WTC11 (cell line): ENCODE measurements at regions not wholly inside any gene's neighbourhood (a gene's known extent, or its start where the extent isn't known, plus 50 kb on each side); places are given as distances from the start of the nearest gene placed in this dataset.

ENCODE experiments used
- ATAC-seq: fragments of 200-7000 bp; cut with Tn5 transposase; 2 replicates; pipeline ENCODE4 v1.10.0; 2021; ENCODE audit warnings: mild to moderate bottlenecking, moderate library complexity
- CTCF ChIA-PET: fragments of 300-600 bp; sonication (Branson Sonifier 250); formaldehyde crosslinking; loops from one replicate; lab custom pipeline; 2021; ENCODE audit warnings: antibody characterized with exemption; lab: Charles Lee
- POLR2A ChIA-PET: fragments of 350-600 bp; sonication (Branson Sonifier 250); formaldehyde crosslinking; loops from one replicate; lab custom pipeline; 2021; ENCODE audit warnings: antibody characterized with exemption; lab: Charles Lee
- DNase-seq: peaks from one replicate; pipeline ENCODE4 v3.0.0; 2021; ENCODE audit warnings: low spot score
- H3K27ac Mint-ChIP-seq: 2 replicates; pipeline ENCODE4 v1.8.0; 2021; ENCODE audit warnings: mixed read lengths
- H3K27me3 Mint-ChIP-seq: 2 replicates; pipeline ENCODE4 v1.8.0; 2021; ENCODE audit warnings: low read depth, mild to moderate bottlenecking, moderate library complexity, mixed read lengths
- H3K36me3 Mint-ChIP-seq: 2 replicates; pipeline ENCODE4 v1.8.0; 2021; ENCODE audit warnings: mixed read lengths
- H3K4me1 Mint-ChIP-seq: 2 replicates; pipeline ENCODE4 v1.8.0; 2022; ENCODE audit warnings: mixed read lengths
- H3K4me3 Mint-ChIP-seq: 2 replicates; pipeline ENCODE4 v1.8.0; 2021; ENCODE audit warnings: mild to moderate bottlenecking, moderate library complexity, mixed read lengths
- H3K9me3 Mint-ChIP-seq: 2 replicates; pipeline ENCODE4 v1.8.0; 2021; ENCODE audit warnings: mixed read lengths
- ARID4B ChIP-seq: sonication (generic); formaldehyde crosslinking; IDR thresholded peaks from 2 replicates; pipeline ENCODE4 v1.8.0; 2023; ENCODE audit warnings: missing genetic modification reagents, mild to moderate bottlenecking, borderline replicate concordance
- CBFB ChIP-seq: sonication (generic); formaldehyde crosslinking; IDR thresholded peaks from 2 replicates; pipeline ENCODE4 v1.8.1; 2022; ENCODE audit warnings: mild to moderate bottlenecking, low read depth, missing genetic modification reagents
- CTCF ChIP-seq: fragments of 200-600 bp; IDR thresholded peaks from 2 replicates; pipeline ENCODE4 v1.8.0; 2022; ENCODE audit warnings: antibody characterized with exemption
- FOXK1 ChIP-seq: sonication (generic); formaldehyde crosslinking; IDR thresholded peaks from 2 replicates; pipeline ENCODE4 v1.8.0; 2022; ENCODE audit warnings: mild to moderate bottlenecking, moderate library complexity, missing genetic modification reagents
- FOXP1 ChIP-seq: sonication (generic); formaldehyde crosslinking; IDR thresholded peaks from 2 replicates; pipeline ENCODE4 v1.8.0; 2022; ENCODE audit warnings: missing genetic modification reagents, mild to moderate bottlenecking, moderate library complexity, borderline replicate concordance
- HMGXB4 ChIP-seq: sonication (generic); formaldehyde crosslinking; IDR thresholded peaks from 2 replicates; pipeline ENCODE4 v1.8.1; 2023; ENCODE audit warnings: mild to moderate bottlenecking, moderate library complexity, missing genetic modification reagents
- JAZF1 ChIP-seq: fragments of 250-450 bp; sonication (Bioruptor Pico); IDR thresholded peaks from 2 replicates; pipeline ENCODE4 v1.9.0; 2021; ENCODE audit warnings: moderate library complexity, mild to moderate bottlenecking, inconsistent platforms
- MAX ChIP-seq: sonication (generic); formaldehyde crosslinking; IDR thresholded peaks from 2 replicates; pipeline ENCODE4 v1.8.0; 2022; ENCODE audit warnings: mild to moderate bottlenecking, missing genetic modification reagents
- RORB ChIP-seq: fragments of 250-450 bp; sonication (Bioruptor Pico); IDR thresholded peaks from 2 replicates; pipeline ENCODE4 v1.9.0; 2021; ENCODE audit warnings: mild to moderate bottlenecking
- ZMAT4 ChIP-seq: fragments of 250-450 bp; sonication (Bioruptor Pico); IDR thresholded peaks from 2 replicates; pipeline ENCODE4 v1.9.0; 2021; ENCODE audit warnings: mild to moderate bottlenecking
- ZNF121 ChIP-seq: sonication (generic); formaldehyde crosslinking; IDR thresholded peaks from 2 replicates; pipeline ENCODE4 v1.8.0; 2023; ENCODE audit warnings: missing genetic modification reagents

- Mint-ChIP-seq H3K9me3 (peaks cover 10% of the 10 kb centered on the region), H3K27me3 (peaks cover 51% of the 10 kb centered on the region), H3K27ac (no peak overlapping the region), H3K4me3 (no peak overlapping the region), H3K36me3 (no peaks in the 10 kb centered on the region), H3K4me1 (0 out of 2 replicates have a peak, but pooled peaks cover 3% of the 10 kb centered on the region)
- DNase-seq (peak; percentile 84), ATAC-seq (peak; percentile 93)
- CTCF ChIA-PET = interaction anchor here (0.6 to 7.0 kb wide), 38 partner anchors 10 to 492 kb away, joined by 3 to 45 read pairs (median 4); no protein-coding TSS in a partner anchor
- POLR2A ChIA-PET = no interaction called here
- 0 out of 2 replicates have a peak, but pooled peaks have one; percentile 10 for TF ChIP-seq ZNF121
- TF ChIP-seq ARID4B (CRISPR knock-in tag) = 0 out of 2 replicates have a peak, but pooled peaks have one; percentile 53
- peak; percentile 66 for TF ChIP-seq MAX (CRISPR knock-in tag)
- 0 out of 2 replicates have a peak, but pooled peaks have one; percentile 59 for TF ChIP-seq CBFB
- peak; percentile 13; the same call in 1 of the 2 replicates for TF ChIP-seq FOXP1
- no peak for TF ChIP-seq RORB (CRISPR knock-in tag)
- peak; percentile 63; the same call in 1 of the 2 replicates for TF ChIP-seq HMGXB4 (CRISPR knock-in tag)
- 0 out of 2 replicates have a peak, but pooled peaks have one; percentile 35 for TF ChIP-seq FOXK1 (CRISPR knock-in tag)
- TF ChIP-seq ZMAT4 (CRISPR knock-in tag) = no peak
- peak; percentile 85 for TF ChIP-seq CTCF
Measured at GRCh38 chr11:64489831-64490441, 65.8 kb upstream of the SLC22A11 start.

- Mint-ChIP-seq H3K4me3 (no peak overlapping the region), H3K27me3 (peaks cover 53% of the 10 kb centered on the region), H3K4me1 (no peaks in the 10 kb centered on the region), H3K27ac (no peak overlapping the region), H3K9me3 (peaks cover 12% of the 10 kb centered on the region), H3K36me3 (no peaks in the 10 kb centered on the region)
- TF ChIP-seq JAZF1 (CRISPR knock-in tag) (no peak), FOXP1 (0 out of 2 replicates have a peak, but pooled peaks have one; percentile 2)
- DNase-seq = no peak
- CTCF ChIA-PET = interaction anchor here (0.8 to 7.0 kb wide), 22 partner anchors 13 to 229 kb away, joined by 3 to 45 read pairs (median 4); no protein-coding TSS in a partner anchor
- POLR2A ChIA-PET = no interaction called here
- ATAC-seq = no peak
Measured at GRCh38 chr11:64490562-64491216, 65.1 kb upstream of the SLC22A11 start.
